Stimulated activated CD4-positive, alpha-beta T cell treated with anti-CD3 and anti-CD28 coated beads, Interleukin-12 subunit alpha, Interleukin-12 subunit beta, amount 100 ng/mL, for 24 hours (primary cell): ENCODE measurements at regions not wholly inside any gene's neighbourhood (a gene's known extent, or its start where the extent isn't known, plus 50 kb on each side); places are given as distances from the start of the nearest gene placed in this dataset.
"Not testable (repeated sequence)": the region's sequence is repeated elsewhere in the genome, so short reads cannot be mapped to it uniquely, and the experiment has no call there.

Source experiments
- DNase-seq, 2 experiments: peaks; one replicate each; pipeline ENCODE4 v3.0.0-alpha.2; 2020; ENCODE audit warnings: low read depth in 2 of 2

DNA sequence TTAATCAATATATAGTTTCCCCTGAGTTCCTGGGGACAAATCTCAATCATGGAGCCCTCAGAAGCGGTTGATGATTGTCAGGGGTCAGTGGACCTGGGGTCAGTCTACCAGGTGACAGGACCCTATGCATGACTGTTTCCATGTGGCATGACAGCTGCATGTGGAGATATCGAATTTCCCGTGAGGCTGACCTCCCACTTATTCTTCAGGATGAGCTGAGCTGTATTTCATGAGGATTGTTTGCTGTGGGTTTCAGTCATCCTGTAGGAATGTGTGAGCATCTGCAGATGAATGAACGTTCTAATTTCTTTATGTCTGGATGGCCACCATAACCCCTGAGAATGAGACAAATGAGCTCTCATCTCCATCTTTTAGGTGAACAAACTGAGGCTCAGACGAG is 93.0 kb upstream of the HES1 start:
- no peak for DNase-seq

DNA sequence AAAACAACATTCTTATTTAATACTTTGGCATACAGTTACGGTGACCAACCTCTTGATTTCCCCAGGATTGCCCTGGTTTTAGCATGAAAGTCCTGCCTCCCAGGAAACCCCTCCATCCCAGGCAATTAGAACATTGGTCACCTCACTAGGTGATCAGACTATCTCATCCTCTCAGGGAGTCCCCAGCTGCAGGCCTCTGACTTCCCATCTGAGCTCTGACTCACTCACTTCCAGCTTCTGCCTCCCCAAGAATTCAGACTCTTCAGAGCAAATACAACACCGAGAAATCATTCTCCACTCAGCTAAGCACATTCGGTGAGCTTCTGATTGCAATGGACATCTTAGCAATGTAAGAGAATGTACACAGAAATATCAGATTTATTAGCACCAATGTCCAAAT is 92.4 kb upstream of the HES1 start:
- DNase-seq = no peak

DNA sequence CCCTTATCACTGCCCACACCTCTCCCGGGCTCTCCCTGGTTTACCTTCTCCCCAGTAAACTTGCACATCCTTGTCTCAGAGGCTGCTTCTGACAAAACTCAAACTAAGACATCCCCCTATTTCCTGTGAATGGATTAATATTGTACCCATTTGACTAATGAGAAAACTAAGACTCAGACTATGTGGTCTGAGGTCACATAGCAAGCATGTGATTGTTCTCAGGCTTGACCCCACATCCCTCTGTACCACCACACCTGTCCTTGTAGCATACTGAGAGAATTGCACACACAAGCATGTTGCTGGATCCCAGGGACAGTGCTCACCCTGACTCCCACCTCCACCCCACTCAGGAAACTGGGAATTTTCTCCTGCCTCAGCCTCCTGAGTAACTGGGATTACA is 90.7 kb upstream of the HES1 start:
- no peak for DNase-seq

GRCh38 chr3:194045919-194046318 is 90.0 kb upstream of the HES1 start:
- DNase-seq = no peak

DNA sequence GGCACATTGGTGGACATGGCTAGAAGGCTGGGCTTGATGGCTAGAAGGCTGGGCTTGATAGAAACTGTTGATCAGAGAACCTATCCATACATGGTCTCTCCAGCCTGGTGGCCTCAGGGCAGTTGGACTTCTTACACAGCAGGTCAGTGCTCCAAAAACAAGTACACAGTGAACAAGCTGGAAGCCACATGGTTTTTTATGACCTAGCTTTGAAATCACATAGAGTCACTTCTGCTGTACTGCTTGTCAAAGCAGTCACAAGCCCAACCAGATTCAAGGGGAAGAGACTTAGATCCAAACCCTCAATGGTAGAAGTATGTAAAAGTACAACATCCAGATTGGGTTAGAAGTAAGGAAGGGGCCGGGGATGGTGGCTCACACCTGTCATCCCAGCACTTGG is 89.4 kb upstream of the HES1 start:
- no peak for DNase-seq

GRCh38 chr3:194046995-194047645 is 88.8 kb upstream of the HES1 start:
- DNase-seq = no peak

DNA sequence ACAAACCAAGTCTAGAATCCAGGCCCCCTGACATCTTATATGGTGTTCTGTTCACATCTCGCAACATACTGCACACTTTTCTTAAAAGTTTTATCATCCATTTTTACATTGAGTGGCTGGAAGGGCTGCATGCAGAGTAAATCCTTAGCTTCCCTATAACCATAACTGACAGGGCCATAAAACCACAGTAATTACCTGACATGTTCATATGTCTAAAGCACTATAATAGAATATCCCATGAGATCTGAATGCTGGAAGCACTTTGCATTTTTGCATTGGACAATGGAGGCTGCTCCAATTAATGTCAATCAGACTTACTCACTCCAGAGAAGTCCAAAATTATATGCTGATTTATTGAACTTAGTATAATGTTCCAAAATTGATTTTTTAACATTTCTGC is 86.6 kb upstream of the HES1 start:
- no peak for DNase-seq

GRCh38 chr3:194050782-194051320 is 85.1 kb upstream of the HES1 start:
- DNase-seq = no peak

DNA sequence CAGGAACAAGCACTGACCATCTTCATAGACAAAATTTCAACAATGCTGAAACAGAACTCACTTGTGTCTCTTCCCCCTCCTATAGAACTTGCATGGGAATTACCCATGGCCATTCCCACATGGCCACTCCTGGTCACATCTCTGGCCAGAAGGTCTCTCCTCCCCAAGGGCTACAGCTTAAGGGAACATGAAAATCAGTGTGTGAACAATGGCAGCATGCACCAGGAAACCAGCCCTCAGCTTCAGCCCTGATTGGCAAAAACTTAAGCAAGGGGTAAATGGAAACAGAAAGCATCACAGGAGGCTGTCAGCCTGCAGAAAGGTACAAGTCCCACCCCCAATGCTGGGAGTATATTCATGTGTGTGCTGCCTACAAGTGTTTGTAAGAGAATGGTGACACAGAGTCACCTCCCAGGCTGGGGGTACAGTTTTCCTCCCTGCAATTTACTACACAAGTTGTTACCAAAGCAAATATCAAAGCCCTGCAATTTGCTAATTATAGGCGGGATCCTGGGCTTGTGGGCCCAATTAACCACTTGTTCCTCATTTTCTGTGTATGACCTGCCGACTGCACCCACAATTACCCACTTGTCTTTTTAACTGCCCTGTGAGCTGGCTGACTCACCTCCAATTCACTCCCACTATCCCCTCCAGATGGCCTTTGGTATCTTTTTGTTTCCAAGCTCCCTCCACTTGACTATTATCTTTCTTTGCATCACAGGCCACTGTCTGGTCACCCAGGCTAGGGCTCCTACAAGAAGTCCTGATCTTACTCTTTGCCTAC is 84.4 kb upstream of the HES1 start:
- DNase-seq = no peak

DNA sequence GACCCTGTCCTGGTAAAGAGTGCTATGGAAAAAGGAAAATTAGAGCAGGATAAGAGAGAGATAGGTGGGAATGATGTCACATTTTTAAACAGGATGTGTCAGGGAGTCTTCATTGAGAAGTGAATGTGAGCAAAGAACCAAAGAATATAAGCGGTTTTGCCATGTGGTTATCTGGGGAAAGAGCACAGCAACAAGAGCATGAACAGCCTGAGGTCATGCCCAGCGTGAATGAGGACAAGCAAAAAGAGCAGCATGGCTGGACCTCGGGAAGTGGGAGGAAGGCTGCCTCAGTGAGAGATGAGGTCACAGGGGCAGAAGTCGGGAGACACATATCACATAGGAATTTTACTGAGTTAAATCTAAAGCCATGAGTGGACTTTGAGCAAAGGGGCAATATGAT is 82.8 kb upstream of the HES1 start:
- no peak for DNase-seq

DNA sequence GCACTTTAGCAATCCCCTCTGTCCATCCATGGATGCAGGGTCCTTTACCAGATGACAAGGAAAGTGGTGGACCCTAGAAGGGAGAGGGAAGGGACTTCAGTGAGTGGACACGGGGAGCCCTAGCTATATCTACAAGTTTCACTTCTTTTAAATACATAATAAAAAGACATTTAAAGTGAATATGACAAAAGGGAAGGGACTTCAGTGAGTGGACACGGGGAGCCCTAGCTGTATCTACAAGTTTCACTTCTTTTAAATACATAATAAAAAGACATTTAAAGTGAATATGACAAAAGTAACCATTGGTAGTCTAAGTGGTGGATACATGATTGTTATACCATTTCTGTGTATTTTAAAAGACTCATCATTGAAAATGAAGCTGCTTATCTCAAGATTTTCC is 81.9 kb upstream of the HES1 start:
- DNase-seq = no peak

- DNase-seq = no peak
Measured at GRCh38 chr3:194054540-194054939, 81.4 kb upstream of the HES1 start.

- no peak for DNase-seq
Measured at GRCh38 chr3:194054961-194055360, 81.0 kb upstream of the HES1 start.

DNA sequence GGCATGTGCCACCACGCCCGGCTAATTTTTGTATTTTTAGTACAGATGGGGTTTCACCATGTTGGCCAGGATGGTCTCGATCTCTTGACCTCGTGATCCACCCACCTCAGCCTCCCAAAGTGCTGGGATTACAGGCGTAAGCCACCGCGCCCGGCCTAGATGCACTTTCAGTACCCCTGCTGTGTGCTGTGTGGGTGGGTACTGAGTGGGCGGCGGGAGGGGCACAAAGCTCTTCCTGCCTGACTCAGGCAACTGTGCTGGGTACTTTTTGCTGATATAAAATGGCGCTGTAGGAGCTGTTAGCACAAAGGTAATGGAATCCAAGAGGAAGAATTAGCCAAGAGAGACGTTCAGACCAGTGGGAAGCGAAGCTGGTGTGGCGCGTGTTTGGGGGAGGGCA is 79.6 kb upstream of the HES1 start:
- not testable (repeated sequence) for DNase-seq

- DNase-seq = no peak
Measured at GRCh38 chr3:194056731-194057415, 79.1 kb upstream of the HES1 start.

DNA sequence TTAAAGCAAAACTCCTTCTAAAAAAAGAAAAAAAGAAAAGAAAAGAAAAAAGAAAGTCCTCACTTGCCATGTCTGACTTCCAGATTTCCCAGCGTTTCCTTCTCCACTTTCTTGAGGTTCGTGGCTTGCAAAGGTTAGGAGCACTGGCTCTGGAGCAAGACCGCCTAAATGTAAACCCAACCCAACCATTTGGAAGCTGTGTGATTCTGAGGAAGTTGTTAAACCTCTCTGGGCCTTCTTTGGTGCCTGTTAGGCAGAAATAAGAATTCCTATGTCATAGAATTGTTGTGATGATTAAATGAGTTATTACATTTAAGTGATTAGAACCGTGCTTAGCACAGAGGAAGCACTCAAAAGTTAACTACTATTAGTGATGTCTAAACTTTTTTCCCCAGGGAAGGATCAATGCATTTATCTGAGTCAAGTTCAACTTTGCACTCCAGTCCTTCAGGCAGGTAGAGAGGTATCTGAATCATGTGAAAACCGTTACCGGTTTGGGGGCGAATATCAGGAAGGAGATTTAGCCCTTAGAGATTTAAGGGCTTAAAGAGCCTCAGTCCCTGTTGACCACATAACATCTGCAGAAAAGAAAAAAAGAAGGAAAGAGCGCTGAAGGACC is 78.3 kb upstream of the HES1 start:
- no peak for DNase-seq

DNA sequence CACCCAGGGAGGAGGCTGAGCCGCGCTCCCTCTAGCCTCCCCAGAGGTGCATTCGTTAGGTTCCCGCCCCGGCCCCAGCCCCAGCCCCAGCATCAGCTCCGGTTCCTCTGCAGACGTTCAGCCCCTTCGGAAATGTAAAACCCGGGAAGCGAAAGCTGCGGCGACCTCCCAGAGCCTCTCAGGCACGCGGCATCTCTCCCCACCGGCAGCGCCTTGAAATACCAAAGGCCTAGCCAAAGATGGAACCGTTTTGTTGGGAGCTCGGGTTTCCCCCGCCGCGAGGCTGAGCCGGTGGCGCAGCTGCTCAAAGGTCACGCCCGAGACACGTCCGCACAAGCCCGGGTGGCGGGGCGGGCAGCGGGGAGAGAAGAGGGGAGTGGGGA is 77.8 kb upstream of the HES1 start:
- peak in 1 of 2 experiments; percentile 14 for DNase-seq

DNA sequence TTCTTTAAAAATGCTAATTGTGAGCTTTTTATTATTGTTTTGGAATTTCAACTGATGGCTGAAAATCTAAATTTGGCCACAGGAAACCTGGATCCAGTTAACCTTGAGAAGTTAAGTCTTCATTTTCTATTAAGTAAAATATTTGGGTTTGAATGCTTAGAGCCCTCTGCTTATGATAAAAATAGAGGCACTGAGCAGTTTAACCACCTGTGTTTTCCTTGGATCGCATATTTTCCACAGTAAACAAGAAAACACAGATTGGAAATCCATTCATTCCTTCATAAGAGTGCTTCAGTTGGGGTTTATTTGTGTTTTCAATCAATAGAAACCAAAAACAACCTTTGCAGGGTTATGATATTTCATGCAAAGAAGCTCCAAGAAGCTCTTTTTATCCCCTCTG is 77.2 kb upstream of the HES1 start:
- no peak for DNase-seq

DNA sequence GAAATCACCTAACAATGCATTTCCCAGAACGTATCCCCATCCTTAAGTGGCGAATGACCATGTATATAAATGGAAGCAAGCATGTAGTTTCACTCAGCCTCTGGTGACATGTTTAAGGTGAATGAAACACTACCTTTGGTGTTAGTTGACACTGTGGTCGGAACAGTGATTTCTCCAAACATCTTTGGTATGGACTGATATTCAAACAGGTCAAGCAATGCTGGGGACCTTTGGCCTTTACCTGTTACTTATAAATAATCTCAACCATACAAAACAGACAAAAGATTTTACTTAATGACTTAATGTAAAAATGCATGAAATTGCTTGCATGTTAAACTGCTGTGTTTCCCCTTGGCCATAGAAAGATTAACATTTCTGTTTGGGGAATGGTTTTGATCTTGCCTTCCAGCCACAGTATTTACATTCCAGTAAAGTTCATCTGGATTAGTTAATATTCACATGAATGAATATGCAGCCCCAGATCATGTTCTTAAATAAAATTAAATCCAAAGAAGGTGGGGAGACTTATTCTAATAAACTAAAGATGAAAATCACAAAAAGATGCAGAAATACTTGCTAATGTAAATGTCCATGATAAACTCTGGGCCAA is 74.4 kb upstream of the HES1 start:
- DNase-seq = no peak

GRCh38 chr3:194062830-194063229 is 73.1 kb upstream of the HES1 start:
- DNase-seq = no peak

- DNase-seq = no peak
Measured at GRCh38 chr3:194064380-194065332, 71.3 kb upstream of the HES1 start.
